ENCODE measurements at regions not wholly inside any gene's neighbourhood (a gene's known extent, or its start where the extent isn't known, plus 50 kb on each side); places are given as distances from the start of the nearest gene placed in this dataset.

DNA sequence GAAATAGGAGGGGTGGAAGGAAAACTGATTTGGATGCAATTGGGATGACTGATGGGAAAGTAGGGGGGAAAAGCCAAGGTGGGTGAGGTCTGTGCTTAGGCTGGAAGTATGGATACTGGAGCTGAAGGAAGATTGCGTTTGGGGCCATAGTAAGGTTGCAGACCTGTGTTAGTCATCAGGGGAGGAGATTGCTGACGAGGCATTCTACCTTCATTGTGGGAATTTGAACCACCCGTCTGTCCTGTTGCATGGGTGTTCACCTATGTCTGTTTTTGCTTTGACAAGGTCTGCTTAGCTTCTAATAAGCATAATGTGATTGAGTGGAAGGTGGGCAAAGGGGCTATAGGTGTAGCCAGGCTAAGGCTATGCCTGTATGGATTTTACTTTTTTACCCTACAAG, 323.8 kb downstream of the BLID start:
- no peak overlapping the region for H3K4me3 ChIP-seq (ENCODE audit: low read depth, low read length)
- TF ChIP-seq, protein P1, sequence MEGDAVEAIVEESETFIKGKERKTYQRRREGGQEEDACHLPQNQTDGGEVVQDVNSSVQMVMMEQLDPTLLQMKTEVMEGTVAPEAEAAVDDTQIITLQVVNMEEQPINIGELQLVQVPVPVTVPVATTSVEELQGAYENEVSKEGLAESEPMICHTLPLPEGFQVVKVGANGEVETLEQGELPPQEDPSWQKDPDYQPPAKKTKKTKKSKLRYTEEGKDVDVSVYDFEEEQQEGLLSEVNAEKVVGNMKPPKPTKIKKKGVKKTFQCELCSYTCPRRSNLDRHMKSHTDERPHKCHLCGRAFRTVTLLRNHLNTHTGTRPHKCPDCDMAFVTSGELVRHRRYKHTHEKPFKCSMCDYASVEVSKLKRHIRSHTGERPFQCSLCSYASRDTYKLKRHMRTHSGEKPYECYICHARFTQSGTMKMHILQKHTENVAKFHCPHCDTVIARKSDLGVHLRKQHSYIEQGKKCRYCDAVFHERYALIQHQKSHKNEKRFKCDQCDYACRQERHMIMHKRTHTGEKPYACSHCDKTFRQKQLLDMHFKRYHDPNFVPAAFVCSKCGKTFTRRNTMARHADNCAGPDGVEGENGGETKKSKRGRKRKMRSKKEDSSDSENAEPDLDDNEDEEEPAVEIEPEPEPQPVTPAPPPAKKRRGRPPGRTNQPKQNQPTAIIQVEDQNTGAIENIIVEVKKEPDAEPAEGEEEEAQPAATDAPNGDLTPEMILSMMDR (IDR thresholded peaks at IDR 0.05; ENCODE audit: insufficient read depth, low read depth, low read length), result no peak
- DNase-seq (ENCODE audit: low read depth), result no peak

DNA sequence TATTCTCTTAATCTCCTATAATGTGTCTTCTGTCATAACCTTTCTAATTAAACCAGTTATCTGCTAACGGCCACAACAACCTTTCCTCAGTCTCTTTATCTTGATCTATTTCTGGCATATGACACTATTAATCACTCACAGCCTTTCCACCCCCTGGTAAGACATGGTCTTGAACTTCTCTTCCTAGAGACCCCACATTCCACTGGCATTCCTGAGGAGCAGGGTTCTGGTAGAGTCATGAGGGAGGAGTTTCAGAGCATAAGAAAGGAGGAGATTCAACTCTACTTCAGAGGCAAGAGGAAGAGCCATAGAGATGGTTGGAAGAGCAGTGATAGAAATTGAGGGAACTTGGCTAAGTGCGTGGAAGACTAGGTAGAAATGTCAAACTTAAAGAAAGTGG, 325.6 kb downstream of the BLID start:
- DNase-seq (ENCODE audit: low read depth), result no peak
- TF ChIP-seq, protein P1 (IDR thresholded peaks at IDR 0.05; ENCODE audit: insufficient read depth, low read depth, low read length), result no peak
- H3K4me3 ChIP-seq (ENCODE audit: low read depth, low read length), result no peak overlapping the region

DNA sequence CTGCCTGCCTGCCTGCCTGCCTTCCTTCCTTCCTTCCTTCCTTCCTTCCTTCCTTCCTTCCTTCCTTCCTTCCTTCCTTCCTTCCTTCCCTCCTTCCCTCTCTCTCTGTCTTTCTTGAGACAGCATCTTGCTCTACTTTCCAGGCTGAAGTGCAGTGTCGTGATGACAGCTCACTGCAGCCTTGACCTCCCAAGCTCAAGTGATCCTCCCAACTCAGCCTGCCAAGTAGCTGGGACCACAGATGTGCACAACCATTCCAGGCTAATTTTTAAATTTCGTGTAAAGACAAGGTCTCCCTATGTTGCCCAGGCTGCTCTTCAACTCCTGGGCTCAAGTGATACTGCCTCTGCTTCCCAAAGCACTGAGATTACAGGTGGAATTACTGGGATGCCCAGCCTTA, 328.2 kb upstream of the SORL1-AS1 start:
- TF ChIP-seq, protein P1 (IDR thresholded peaks at IDR 0.05; ENCODE audit: insufficient read depth, low read depth, low read length), result no peak
- H3K4me3 ChIP-seq (ENCODE audit: low read depth, low read length), result no peak overlapping the region
- no peak for DNase-seq (ENCODE audit: low read depth)

DNA sequence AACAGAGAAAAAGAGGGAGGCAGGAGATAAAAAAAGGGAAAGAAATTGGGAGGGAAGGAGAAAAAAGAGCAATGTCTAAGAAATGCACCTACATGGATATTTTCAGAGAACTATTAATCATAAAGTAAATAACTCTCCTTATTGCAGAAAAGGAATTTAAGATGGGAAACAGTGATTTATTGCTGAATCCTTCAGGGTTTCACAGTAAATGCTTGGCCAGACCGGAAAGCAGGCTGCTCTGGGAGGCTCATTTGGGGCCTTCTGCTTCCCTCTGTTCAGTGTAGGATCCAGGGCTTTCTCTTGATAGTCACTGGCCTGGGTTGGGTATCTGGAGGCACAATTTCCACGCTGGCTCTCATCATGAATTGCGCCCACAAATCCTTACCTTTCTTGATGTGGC, 324.3 kb upstream of the SORL1-AS1 start:
- DNase-seq (ENCODE audit: low read depth), result no peak
- TF ChIP-seq, protein P1 (IDR thresholded peaks at IDR 0.05; ENCODE audit: insufficient read depth, low read depth, low read length), result no peak
- no peak overlapping the region for H3K4me3 ChIP-seq (ENCODE audit: low read depth, low read length)

DNA sequence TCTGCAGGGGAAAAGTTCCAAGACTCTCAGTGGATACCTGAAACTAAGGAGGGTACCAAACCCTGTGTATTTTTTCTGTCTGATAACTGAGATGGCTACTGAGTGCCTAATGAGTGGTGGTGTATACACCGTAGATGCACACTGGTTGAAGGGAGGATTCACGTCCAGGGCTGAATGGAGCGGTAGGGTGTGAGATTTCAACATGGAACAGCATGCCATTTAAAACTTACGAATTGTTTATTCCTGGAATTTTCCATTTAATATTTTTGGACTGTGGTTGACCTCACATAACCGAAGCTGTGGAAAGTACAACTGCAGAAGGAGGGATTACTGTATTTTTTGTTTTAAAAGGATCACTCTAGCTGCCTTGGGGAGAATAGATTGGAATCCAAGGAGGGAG, 322.5 kb upstream of the SORL1-AS1 start:
- TF ChIP-seq, protein P1 (IDR thresholded peaks at IDR 0.05; ENCODE audit: insufficient read depth, low read depth, low read length), result no peak
- DNase-seq (ENCODE audit: low read depth), result no peak
- no peak overlapping the region for H3K4me3 ChIP-seq (ENCODE audit: low read depth, low read length)

DNA sequence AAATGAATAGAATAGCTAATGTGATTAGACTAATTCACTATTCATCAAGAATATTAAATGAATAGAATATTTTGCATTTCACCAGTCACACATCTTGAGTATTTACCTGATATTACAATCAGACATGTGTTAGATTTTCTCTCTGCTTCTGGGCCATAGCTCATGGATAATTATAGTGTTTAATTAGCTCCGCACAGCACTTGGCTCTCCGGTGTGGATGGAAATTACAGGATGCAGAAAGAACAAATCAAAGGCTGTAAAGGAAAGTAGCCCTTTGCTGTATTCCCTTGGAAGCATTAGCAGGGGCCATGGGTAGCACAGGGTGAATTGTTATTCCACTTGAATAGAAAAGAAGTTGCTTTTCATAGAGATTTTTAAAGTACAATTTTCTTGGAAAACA, 320.3 kb upstream of the SORL1-AS1 start:
- H3K4me3 ChIP-seq (ENCODE audit: low read depth, low read length), result no peak overlapping the region
- DNase-seq (ENCODE audit: low read depth), result no peak
- TF ChIP-seq, protein P1 (IDR thresholded peaks at IDR 0.05; ENCODE audit: insufficient read depth, low read depth, low read length), result no peak

DNA sequence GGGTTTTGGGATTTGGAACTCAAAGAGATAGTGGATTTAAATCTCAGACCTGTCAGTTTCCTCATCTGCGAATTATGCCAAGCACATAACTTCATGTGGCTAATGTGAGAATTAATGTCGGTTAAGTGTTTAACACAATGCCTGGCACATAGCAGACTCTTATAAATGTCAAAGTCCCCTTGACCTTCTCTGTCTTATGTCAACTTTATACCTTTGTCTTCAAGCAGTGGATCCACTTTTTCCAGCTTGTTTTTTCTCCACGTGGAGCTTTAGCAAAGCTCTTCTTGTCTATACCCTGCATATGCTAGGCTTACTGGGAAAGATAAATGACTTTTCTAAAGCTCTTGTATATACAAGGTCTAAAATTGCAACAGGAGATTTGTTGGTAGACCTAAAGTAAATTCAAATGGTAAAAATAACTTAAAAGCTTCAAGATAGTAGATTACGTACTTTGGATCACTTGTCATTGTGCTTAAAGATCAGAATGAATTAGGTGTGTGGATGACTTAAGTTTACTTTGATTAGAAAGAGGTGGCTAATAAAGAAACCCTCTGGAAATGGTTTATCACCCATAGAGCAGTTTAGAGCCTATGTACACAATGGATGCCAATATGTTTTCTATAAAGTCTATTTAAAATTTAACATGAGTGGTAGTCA, 318.3 kb upstream of the SORL1-AS1 start:
- TF ChIP-seq, protein P1 (IDR thresholded peaks at IDR 0.05; ENCODE audit: insufficient read depth, low read depth, low read length), result no peak
- no peak overlapping the region for H3K4me3 ChIP-seq (ENCODE audit: low read depth, low read length)
- DNase-seq (ENCODE audit: low read depth), result no peak
